NT2/D1 (cell line): ENCODE measurements at regions not wholly inside any gene's neighbourhood (a gene's known extent, or its start where the extent isn't known, plus 50 kb on each side); places are given as distances from the start of the nearest gene placed in this dataset.

Experiments
- DNase-seq: peaks from one replicate; pipeline ENCODE4 v3.0.0-alpha.2; 2011; ENCODE audit warnings: low read depth, low spot score
- H3K27me3 ChIP-seq: 2 replicates; pipeline ENCODE4 v1.6.0; 2011; ENCODE audit warnings: mild to moderate bottlenecking; ENCODE audit not compliant: insufficient read length, insufficient read depth
- H3K36me3 ChIP-seq: 2 replicates; pipeline ENCODE4 v1.6.1; 2011; ENCODE audit warnings: mild to moderate bottlenecking, low read length, mixed read lengths; ENCODE audit not compliant: insufficient read depth, insufficient read length
- H3K4me1 ChIP-seq: 2 replicates; pipeline ENCODE4 v1.5.1; 2011; ENCODE audit not compliant: insufficient read depth, insufficient read length
- H3K4me3 ChIP-seq: 2 replicates; pipeline ENCODE4 v1.5.1; 2011; ENCODE audit warnings: low read depth; ENCODE audit not compliant: insufficient read length
- H3K9ac ChIP-seq: 2 replicates; pipeline ENCODE4 v1.6.0; 2011; ENCODE audit warnings: low read depth; ENCODE audit not compliant: insufficient read length
- H3K9me3 ChIP-seq: 2 replicates; pipeline ENCODE4 v1.5.1; 2011; ENCODE audit warnings: mild to moderate bottlenecking, low read length; ENCODE audit not compliant: insufficient read depth
- SUZ12 ChIP-seq: IDR thresholded peaks from 2 replicates; pipeline ENCODE4 v1.6.1; 2011; ENCODE audit not compliant: insufficient read length, insufficient read depth; ENCODE audit errors: extremely low read depth
- YY1 ChIP-seq: IDR thresholded peaks from 2 replicates; pipeline ENCODE4 v1.6.1; 2011; ENCODE audit not compliant: insufficient read length, insufficient read depth
- ZNF274 ChIP-seq: IDR thresholded peaks from 2 replicates; pipeline ENCODE4 v1.6.1; 2011; ENCODE audit warnings: mild to moderate bottlenecking, low read depth, low read length

- H3K27me3 ChIP-seq: no peaks in the 10 kb centered on the region
- no peaks in the 10 kb centered on the region for H3K36me3 ChIP-seq
- H3K9me3 ChIP-seq: no peaks in the 10 kb centered on the region
- H3K4me1 ChIP-seq: no peaks in the 10 kb centered on the region
- no peak for DNase-seq
- TF ChIP-seq YY1 (no peak), SUZ12 (no peak), ZNF274 (no peak)
- no peak overlapping the region for H3K9ac ChIP-seq
- no peak overlapping the region for H3K4me3 ChIP-seq
Measured at GRCh38 chr5:87825583-87825982, 412.9 kb upstream of the CCNH start.

- no peak for DNase-seq
- no peaks in the 10 kb centered on the region for H3K27me3 ChIP-seq
- no peak for TF ChIP-seq SUZ12
- TF ChIP-seq ZNF274: no peak
- TF ChIP-seq YY1: no peak
- H3K36me3 ChIP-seq: no peaks in the 10 kb centered on the region
- H3K9me3 ChIP-seq: no peaks in the 10 kb centered on the region
- no peaks in the 10 kb centered on the region for H3K4me1 ChIP-seq
- no peak overlapping the region for H3K9ac ChIP-seq
- no peak overlapping the region for H3K4me3 ChIP-seq
Measured at GRCh38 chr5:87807783-87808182, 395.1 kb upstream of the CCNH start.

GRCh38 chr5:87803352-87803751 lies 390.6 kb upstream of the CCNH start:
- Histone ChIP-seq H3K36me3 (no peaks in the 10 kb centered on the region), H3K4me1 (no peaks in the 10 kb centered on the region), H3K4me3 (no peak overlapping the region), H3K9ac (no peak overlapping the region), H3K9me3 (no peaks in the 10 kb centered on the region), H3K27me3 (no peaks in the 10 kb centered on the region)
- TF ChIP-seq SUZ12 (no peak), YY1 (no peak)
- no peak for DNase-seq

DNA sequence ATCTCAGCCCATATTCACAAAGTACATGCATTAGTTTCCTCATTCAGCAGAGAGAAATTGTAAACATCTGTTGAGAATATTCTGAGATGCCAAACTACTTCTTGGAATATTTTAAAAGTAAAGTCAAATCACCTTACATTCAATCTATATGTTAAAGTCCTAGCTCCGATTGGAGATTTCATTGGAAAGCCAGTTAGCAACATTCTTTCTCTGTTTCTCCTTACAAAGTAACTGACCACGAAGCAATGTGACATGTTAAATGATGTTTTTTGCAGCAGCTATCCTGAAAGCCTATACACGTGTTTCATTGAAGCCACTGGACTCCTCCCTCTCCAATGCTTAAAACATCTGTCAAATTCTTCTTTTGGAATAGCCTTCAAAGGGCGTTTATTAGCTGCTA lies 379.1 kb upstream of the CCNH start:
- no peak for DNase-seq
- no peaks in the 10 kb centered on the region for H3K9me3 ChIP-seq
- TF ChIP-seq ZNF274 (no peak), SUZ12 (no peak), YY1 (no peak)
- H3K27me3 ChIP-seq: no peaks in the 10 kb centered on the region
- no peaks in the 10 kb centered on the region for H3K4me1 ChIP-seq
- H3K9ac ChIP-seq: no peak overlapping the region
- no peaks in the 10 kb centered on the region for H3K36me3 ChIP-seq
- H3K4me3 ChIP-seq: no peak overlapping the region

GRCh38 chr5:87788416-87788815 lies 375.7 kb upstream of the CCNH start:
- Histone ChIP-seq H3K36me3 (no peaks in the 10 kb centered on the region), H3K9ac (no peak overlapping the region), H3K4me1 (no peaks in the 10 kb centered on the region), H3K4me3 (no peak overlapping the region), H3K9me3 (no peaks in the 10 kb centered on the region), H3K27me3 (peaks cover 26% of the 10 kb centered on the region)
- TF ChIP-seq YY1: no peak
- TF ChIP-seq ZNF274: no peak
- TF ChIP-seq SUZ12: no peak
- no peak for DNase-seq

DNA sequence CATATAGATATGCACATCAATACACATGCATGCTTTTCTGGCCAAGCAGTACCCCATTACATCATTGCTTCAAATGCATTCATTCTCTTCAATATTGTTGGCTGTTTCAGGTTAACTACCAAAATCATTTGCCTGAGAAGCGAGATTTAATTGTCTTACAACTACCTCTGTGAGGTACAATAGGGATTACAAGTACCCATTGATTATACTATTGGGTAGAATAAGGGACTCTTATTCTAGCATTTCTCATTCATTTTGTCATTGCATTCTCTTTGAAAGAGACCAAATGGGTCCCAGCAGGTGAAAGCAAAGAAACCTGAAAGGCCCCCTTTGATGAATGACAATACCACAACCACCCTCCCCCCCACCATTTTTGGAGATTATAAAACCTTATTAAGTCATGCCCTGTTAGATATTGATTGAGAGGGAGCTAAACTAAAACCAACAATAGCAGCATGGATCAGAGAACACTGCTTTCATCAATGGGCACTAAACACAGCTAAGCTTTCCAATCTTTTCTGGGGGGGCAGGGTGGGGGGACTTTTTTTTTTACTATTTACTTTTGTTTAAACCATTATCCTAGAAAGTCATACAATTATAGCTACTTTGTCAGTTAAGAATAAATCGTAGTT lies 375.0 kb upstream of the CCNH start:
- peak; percentile 66 for DNase-seq
- Histone ChIP-seq H3K9ac (no peak overlapping the region), H3K4me1 (no peaks in the 10 kb centered on the region), H3K4me3 (no peak overlapping the region), H3K27me3 (peaks cover 26% of the 10 kb centered on the region), H3K9me3 (no peaks in the 10 kb centered on the region), H3K36me3 (no peaks in the 10 kb centered on the region)
- TF ChIP-seq ZNF274: no peak

DNA sequence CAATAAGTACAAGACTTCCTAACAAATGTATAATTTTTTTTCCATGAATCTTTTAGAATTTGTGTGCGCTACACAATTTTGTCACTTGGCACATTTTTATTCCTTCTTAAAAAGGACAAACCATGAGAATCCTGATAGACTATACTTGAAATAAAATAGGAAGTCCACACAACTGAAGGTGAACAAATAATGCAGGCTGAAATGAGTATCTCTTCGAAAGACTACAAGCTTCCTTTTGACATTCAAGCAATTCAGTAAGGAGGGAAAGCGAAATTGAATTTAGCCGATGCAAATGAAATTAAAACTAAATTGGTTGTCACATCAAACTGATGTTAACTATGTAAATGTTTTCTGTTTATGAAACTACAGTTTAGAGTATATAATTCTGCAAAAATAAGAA lies 374.4 kb upstream of the CCNH start:
- H3K4me1 ChIP-seq: no peaks in the 10 kb centered on the region
- TF ChIP-seq YY1: no peak
- TF ChIP-seq SUZ12: no peak
- TF ChIP-seq ZNF274: no peak
- DNase-seq: no peak
- H3K9ac ChIP-seq: no peak overlapping the region
- no peaks in the 10 kb centered on the region for H3K9me3 ChIP-seq
- H3K27me3 ChIP-seq: peaks cover 26% of the 10 kb centered on the region
- no peak overlapping the region for H3K4me3 ChIP-seq
- H3K36me3 ChIP-seq: no peaks in the 10 kb centered on the region

GRCh38 chr5:87786471-87786870 lies 373.7 kb upstream of the CCNH start:
- no peak overlapping the region for H3K4me3 ChIP-seq
- H3K9ac ChIP-seq: no peak overlapping the region
- DNase-seq: no peak
- H3K4me1 ChIP-seq: no peaks in the 10 kb centered on the region
- no peaks in the 10 kb centered on the region for H3K9me3 ChIP-seq
- H3K36me3 ChIP-seq: no peaks in the 10 kb centered on the region
- peaks cover 26% of the 10 kb centered on the region for H3K27me3 ChIP-seq
- TF ChIP-seq ZNF274 (no peak), SUZ12 (no peak), YY1 (no peak)
